ENCODE measurements at regions not wholly inside any gene's neighbourhood (a gene's known extent, or its start where the extent isn't known, plus 50 kb on each side); places are given as distances from the start of the nearest gene placed in this dataset.
A peak's percentile ranks its signal among the peaks of the same experiment; 100 is the strongest.

GRCh38 chr18:31213641-31214040, 51.0 kb upstream of the DSC1 start:
- DNase-seq (ENCODE audit: low read depth): no peak
- in situ Hi-C loops (cut with HindIII; ENCODE audit: low pct_unique_long_range_greater_than_20kb, low sequenced_read_pairs): no loop called here

DNA sequence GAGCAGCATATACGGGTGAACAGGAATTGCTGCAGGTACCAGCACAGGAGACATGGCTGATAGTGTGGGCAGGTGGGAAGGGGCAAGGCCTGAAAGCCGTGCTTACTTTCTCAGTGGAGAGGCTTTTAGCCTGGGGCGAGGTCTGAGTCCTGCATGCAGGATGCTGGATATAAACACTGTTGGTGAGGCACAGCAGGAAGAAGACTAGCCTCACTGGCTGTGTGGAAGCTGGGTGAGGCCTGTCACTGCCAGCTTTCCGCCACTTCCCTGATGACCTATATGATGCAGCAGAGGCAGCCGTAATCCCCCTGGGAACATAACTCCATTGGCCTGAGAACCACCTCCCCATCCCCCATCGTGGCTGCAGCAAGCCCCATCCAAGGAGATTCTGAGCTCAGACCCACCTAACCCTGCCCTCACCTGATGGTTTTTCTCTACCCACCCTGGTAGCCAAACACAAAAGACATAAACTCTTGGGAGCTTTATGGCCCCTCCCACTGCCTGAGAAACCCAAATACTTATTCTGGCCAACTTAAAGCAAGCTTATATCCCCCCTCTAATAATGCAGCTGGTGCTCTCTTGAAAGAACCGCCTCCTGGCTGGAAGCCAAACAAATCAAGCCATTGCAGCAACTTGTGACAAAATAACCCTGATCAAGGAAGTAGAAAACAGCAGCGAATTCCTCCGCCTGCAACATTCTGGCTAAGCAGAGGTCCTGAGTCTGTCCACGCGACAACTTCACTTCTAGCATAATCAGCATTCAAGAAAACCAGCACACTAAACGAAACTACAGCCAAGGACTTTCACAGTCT, 54.6 kb upstream of the DSC1 start:
- in situ Hi-C loops (cut with HindIII; ENCODE audit: low pct_unique_long_range_greater_than_20kb, low sequenced_read_pairs): no loop called here
- peak; percentile 29 for DNase-seq (ENCODE audit: low read depth)

- DNase-seq (ENCODE audit: low read depth): no peak
- in situ Hi-C loops (cut with HindIII; ENCODE audit: low pct_unique_long_range_greater_than_20kb, low sequenced_read_pairs): no loop called here
Measured at GRCh38 chr18:31218671-31219383, 56.2 kb upstream of the DSC1 start.

DNA sequence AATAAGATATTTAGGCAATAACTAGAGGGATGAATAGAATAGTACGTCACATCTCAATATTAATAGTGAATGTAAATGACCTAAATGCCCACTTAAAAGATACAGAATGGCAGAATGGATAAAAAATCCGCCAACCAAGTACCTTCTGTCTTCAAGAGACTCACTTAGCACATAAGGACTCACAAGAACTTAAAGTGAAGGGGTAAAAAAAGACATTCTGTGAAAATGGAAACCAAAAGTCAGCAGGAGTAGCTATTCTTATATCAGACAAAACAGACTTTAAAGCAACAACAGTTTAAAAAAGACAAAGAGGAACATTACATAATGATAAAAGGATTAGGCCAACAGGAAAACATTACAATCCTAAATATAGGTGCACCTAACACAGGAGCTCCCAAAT, 56.7 kb upstream of the DSC1 start:
- DNase-seq (ENCODE audit: low read depth): no peak
- in situ Hi-C loops (cut with HindIII; ENCODE audit: low pct_unique_long_range_greater_than_20kb, low sequenced_read_pairs): no loop called here

DNA sequence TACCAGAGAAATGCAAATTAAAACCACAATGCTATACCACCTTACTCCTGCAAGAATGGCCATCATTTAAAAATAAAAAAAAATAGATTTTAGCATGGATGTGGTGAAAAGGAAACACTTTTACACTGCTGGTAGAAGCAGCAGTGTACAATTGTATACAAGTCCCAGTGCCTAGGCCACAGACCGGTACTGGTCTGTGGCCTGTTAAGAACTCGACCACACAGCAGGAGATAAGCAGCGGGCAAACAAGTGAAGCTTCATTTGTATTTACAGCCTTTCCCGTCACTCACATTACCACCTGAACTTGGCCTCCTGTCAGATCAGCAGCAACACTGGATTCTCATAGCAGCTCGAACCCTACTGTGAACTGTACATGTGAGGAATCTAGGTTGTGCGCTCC, 60.7 kb upstream of the DSC1 start:
- in situ Hi-C loops (cut with HindIII; ENCODE audit: low pct_unique_long_range_greater_than_20kb, low sequenced_read_pairs): no loop called here
- DNase-seq (ENCODE audit: low read depth): no peak

GRCh38 chr18:31225668-31226067, 63.0 kb upstream of the DSC1 start:
- peak; percentile 86 for DNase-seq (ENCODE audit: low read depth)

GRCh38 chr18:31227497-31228229, 65.0 kb upstream of the DSC1 start:
- in situ Hi-C loops (cut with HindIII; ENCODE audit: low pct_unique_long_range_greater_than_20kb, low sequenced_read_pairs): loop anchor here (25.0 kb wide), 1 partner anchor 285 kb away; no protein-coding TSS in a partner anchor
- DNase-seq (ENCODE audit: low read depth): no peak

More at GRCh38 chr18:31225668-31226067, 63.0 kb upstream of the DSC1 start:
- in situ Hi-C loops (cut with HindIII; ENCODE audit: low pct_unique_long_range_greater_than_20kb, low sequenced_read_pairs): loop anchor here (25.0 kb wide), 1 partner anchor 287 kb away; no protein-coding TSS in a partner anchor

DNA sequence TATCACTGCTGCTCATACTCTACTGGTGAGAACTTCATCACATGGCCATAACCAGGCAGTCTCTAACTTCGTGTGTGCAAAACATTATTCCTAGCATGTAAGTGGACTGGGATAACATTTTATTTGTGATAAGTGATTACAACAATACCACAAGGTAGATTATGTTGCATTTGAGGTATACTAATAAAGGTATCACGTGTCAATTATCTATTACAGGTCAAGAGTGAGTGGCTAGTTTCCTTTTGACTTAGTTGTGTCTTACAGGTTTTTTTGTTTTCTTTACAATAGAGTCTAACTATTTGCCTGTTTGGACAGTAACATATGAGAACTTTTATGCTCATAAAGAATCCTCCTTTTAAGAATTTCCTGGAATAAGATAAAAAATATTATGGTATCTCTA, 67.2 kb upstream of the DSC1 start:
- in situ Hi-C loops (cut with HindIII; ENCODE audit: low pct_unique_long_range_greater_than_20kb, low sequenced_read_pairs): loop anchor here (25.0 kb wide), 1 partner anchor 282 kb away; no protein-coding TSS in a partner anchor
- no peak for DNase-seq (ENCODE audit: low read depth)

- peak; percentile 70 for DNase-seq (ENCODE audit: low read depth)
- in situ Hi-C loops (cut with HindIII; ENCODE audit: low pct_unique_long_range_greater_than_20kb, low sequenced_read_pairs): loop anchor here (25.0 kb wide), 1 partner anchor 282 kb away; no protein-coding TSS in a partner anchor
Measured at GRCh38 chr18:31230495-31230894, 67.8 kb upstream of the DSC1 start.

GRCh38 chr18:31232013-31232412, 69.4 kb upstream of the DSC1 start:
- in situ Hi-C loops (cut with HindIII; ENCODE audit: low pct_unique_long_range_greater_than_20kb, low sequenced_read_pairs): loop anchor here (25.0 kb wide), 1 partner anchor 280 kb away; no protein-coding TSS in a partner anchor
- no peak for DNase-seq (ENCODE audit: low read depth)

GRCh38 chr18:31232775-31233424, 70.2 kb upstream of the DSC1 start:
- DNase-seq (ENCODE audit: low read depth): no peak
- in situ Hi-C loops (cut with HindIII; ENCODE audit: low pct_unique_long_range_greater_than_20kb, low sequenced_read_pairs): loop anchor here (25.0 kb wide), 1 partner anchor 279 kb away; no protein-coding TSS in a partner anchor

- peak; percentile 37 for DNase-seq (ENCODE audit: low read depth)
- in situ Hi-C loops (cut with HindIII; ENCODE audit: low pct_unique_long_range_greater_than_20kb, low sequenced_read_pairs): loop anchor here (25.0 kb wide), 1 partner anchor 279 kb away; no protein-coding TSS in a partner anchor
Measured at GRCh38 chr18:31233621-31234275, 71.1 kb upstream of the DSC1 start.

- no peak for DNase-seq (ENCODE audit: low read depth)
Measured at GRCh38 chr18:31235856-31236255, 73.2 kb upstream of the DSC1 start.

DNA sequence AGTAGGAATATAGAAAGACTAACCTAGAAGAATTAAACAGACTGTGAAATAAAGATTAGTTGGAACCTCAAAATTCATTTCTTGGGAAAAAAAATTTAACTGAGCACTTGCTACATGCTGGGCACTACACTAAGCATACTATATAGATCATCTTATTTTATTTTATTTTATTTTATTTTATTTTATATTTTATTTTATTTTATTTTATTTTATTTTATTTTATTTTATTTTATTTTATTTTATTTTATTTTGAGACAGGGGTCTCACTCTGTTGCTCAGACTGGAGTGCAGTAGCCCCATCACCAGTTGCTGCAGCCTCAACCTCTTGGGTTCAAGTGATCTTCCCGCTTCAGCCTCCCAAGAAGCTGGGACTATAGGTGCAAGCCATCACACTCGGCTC, 74.5 kb upstream of the DSC1 start:
- in situ Hi-C loops (cut with HindIII; ENCODE audit: low pct_unique_long_range_greater_than_20kb, low sequenced_read_pairs): loop anchor here (25.0 kb wide), 1 partner anchor 275 kb away; no protein-coding TSS in a partner anchor
- no peak for DNase-seq (ENCODE audit: low read depth)

More at GRCh38 chr18:31235856-31236255, 73.2 kb upstream of the DSC1 start:
- in situ Hi-C loops (cut with HindIII; ENCODE audit: low pct_unique_long_range_greater_than_20kb, low sequenced_read_pairs): loop anchor here (25.0 kb wide), 1 partner anchor 276 kb away; no protein-coding TSS in a partner anchor

DNA sequence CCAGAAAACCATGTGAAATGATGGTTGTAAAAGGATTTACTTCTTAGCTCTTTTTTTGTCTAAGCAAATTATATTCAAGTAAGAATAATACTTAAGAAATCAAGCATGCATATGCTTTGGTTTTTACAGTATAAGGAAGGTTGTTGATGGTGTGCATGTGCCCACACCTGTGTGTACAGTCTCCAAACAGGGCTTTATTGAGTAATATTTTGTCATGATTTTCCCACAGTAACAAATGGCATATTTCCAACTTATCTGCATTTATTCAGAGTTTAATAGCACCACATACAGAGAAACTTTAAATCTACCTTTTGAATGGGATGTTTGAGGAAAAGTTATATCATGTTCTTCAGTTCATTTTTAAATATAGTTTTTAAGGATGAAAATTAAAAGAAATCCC, 76.5 kb upstream of the DSG1 start:
- no peak for DNase-seq (ENCODE audit: low read depth)
- in situ Hi-C loops (cut with HindIII; ENCODE audit: low pct_unique_long_range_greater_than_20kb, low sequenced_read_pairs): loop anchor here (25.0 kb wide), 1 partner anchor 271 kb away; no protein-coding TSS in a partner anchor

DNA sequence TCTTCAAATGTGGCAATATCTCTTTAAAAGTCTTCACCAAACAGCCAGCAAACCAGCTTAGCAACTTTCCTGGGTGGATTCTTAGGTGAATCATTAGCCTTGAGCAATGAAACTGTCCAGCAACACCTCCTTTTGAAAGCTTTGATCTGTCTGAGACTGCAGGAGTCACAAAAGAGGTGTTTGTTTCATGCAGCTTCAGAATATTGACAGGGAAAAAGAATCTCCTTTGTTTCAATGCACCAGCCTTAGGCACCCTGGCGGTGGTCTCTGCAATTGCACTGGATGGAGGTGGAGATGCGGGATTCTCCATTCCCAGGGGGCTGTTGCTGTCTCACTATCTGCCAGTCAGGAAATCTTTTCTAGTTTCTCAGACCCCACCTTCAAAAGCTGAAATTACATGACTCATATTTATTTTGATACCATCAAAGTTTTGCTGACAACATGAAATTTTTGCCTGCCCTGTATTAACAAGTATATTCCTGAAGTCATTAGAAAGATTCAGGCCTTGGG, 76.0 kb upstream of the DSG1 start:
- peak; percentile 78 for DNase-seq (ENCODE audit: low read depth)
- in situ Hi-C loops (cut with HindIII; ENCODE audit: low pct_unique_long_range_greater_than_20kb, low sequenced_read_pairs): loop anchor here (25.0 kb wide), 1 partner anchor 270 kb away; no protein-coding TSS in a partner anchor
